Stimulated activated naive CD8-positive, alpha-beta T cell treated with anti-CD3 and anti-CD28 coated beads, Interleukin-15, amount 100 ng/mL, for 72 hours (primary cell): ENCODE measurements at regions not wholly inside any gene's neighbourhood (a gene's known extent, or its start where the extent isn't known, plus 50 kb on each side); places are given as distances from the start of the nearest gene placed in this dataset.
"Not testable (repeated sequence)": the region's sequence is repeated elsewhere in the genome, so short reads cannot be mapped to it uniquely, and the experiment has no call there.

ENCODE experiments used
- ATAC-seq: fragments of 150-1000 bp; cut with Tn5 transposase; 2 replicates; pipeline ENCODE4 v1.10.0; 2021; ENCODE audit warnings: mild to moderate bottlenecking, moderate library complexity
- DNase-seq, 2 donors: peaks; one replicate each; pipeline ENCODE4 v3.0.0; 2021 to 2022
- H3K27ac Mint-ChIP-seq, 2 donors: one replicate each; pipeline ENCODE4 v1.8.0; 2022; ENCODE audit warnings: mild to moderate bottlenecking in 2 of 2, mixed read lengths in 2 of 2, moderate library complexity in 2 of 2
- H3K27me3 Mint-ChIP-seq: one replicate; pipeline ENCODE4 v1.8.0; 2022; ENCODE audit warnings: mixed read lengths
- H3K4me1 Mint-ChIP-seq: one replicate; pipeline ENCODE4 v1.8.0; 2022; ENCODE audit warnings: mild to moderate bottlenecking, mixed read lengths
- H3K4me3 Mint-ChIP-seq, 2 donors: one replicate each; pipeline ENCODE4 v1.8.0; 2022; ENCODE audit warnings: mild to moderate bottlenecking in 2 of 2, mixed read lengths in 2 of 2, moderate library complexity in 1 of 2
- H3K9me3 Mint-ChIP-seq, 2 donors: one replicate each; pipeline ENCODE4 v1.8.0; 2022; ENCODE audit warnings: mixed read lengths in 2 of 2

DNA sequence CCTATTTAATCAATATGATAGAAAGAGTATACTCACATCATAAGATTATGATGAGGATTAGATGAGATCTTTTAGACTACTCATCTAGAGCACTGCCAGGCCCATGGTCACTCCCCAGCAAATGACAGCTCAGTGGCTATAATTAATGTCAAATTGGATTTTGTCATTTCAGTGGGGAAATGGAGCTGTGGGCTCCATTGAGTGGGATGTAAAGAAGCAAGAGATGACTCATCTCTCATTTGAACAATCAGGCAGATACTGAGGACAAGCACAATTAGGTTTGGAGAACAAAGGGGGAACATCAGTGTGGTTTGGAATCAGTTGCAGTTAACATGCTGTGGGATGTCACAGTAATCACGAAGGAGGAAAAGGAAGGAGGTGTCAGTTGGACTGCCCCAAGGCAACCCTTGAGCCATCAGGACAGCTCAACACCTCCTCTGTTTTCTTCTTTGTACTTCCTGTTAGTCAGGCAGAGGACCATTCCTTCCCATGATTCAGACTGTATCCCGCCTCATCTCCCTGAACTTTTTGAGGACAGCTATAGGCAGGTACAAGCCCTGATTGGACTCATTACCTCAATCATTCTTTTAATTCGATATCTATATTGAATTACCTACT lies 473.7 kb upstream of the ISX start:
- Mint-ChIP-seq H3K4me1 (no peaks in the 10 kb centered on the region), H3K27me3 (no peaks in the 10 kb centered on the region), H3K27ac (no peak overlapping the region), H3K9me3 (peaks cover 0 to 8% of the 10 kb centered on the region in 2 donors), H3K4me3 (no peak overlapping the region)
- ATAC-seq = no peak
- DNase-seq = no peak

DNA sequence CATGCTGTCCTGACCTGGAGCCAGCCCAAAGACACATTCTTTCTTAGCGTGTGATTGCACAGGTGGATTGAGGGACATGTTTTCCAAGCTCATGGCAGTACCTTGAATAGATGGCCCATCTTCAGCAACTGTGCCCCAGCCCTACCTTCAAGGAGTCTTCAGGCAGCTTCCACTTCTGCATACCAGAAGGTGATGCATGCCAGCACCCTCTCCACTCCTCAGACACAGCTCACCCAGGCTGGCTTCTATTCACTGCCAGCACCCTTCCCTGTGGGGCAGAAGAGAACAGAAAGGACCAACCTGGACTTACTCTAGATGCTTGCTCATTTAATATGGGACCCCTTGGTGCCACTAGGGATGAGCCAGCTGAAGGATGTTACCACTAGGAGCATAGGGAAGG lies 466.4 kb upstream of the ISX start:
- Mint-ChIP-seq H3K27me3 (no peaks in the 10 kb centered on the region), H3K27ac (no peak overlapping the region), H3K9me3 (peaks cover 0 to 8% of the 10 kb centered on the region in 2 donors), H3K4me3 (no peak overlapping the region), H3K4me1 (no peaks in the 10 kb centered on the region)
- DNase-seq (no peak), ATAC-seq (no peak)

DNA sequence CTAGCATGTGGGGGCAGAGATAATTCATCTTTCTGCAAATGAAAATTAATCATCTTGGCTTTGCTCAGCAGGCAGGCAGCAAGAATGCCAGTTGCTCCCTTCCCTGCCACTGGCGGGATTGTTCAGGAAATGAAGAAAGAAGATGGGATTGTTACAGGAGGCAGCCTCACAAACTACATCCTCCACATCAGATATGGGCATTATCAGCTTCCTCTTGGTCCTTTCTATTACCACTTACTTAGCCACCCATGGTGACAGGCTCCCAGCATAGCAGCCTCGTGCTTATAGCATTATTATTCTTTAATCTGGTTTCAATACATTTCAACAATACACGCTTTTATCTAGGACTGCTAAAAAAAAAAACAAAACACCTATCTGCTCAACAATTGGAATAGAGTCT lies 461.6 kb upstream of the ISX start:
- ATAC-seq (no peak), DNase-seq (no peak)
- no peak overlapping the region for H3K4me3 Mint-ChIP-seq
- H3K27ac Mint-ChIP-seq = no peak overlapping the region
- no peaks in the 10 kb centered on the region for H3K4me1 Mint-ChIP-seq
- H3K9me3 Mint-ChIP-seq = no peaks in the 10 kb centered on the region
- peaks cover 6% of the 10 kb centered on the region for H3K27me3 Mint-ChIP-seq

DNA sequence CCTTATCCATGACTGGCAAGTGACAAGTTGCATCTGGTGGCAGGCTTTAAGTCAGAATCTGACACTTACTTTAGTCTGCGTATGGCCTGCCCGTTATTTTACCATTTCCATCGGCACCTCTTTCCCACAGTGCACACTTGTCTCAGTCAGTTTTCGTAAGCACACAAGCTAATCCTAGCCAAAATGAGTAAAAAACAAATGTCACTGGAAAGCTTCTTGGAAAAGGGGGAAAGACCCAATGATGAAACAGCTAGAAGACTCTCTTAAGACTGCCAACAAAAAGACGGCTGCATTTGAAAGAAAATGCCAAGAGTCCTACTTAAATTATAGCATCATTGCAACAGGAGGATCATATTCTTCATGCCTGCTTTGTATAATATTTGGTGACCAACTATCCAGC lies 457.9 kb upstream of the ISX start:
- Mint-ChIP-seq H3K27me3 (peaks cover 6% of the 10 kb centered on the region), H3K4me1 (no peaks in the 10 kb centered on the region), H3K9me3 (no peaks in the 10 kb centered on the region), H3K27ac (no peak overlapping the region), H3K4me3 (no peak overlapping the region)
- DNase-seq = no peak
- ATAC-seq = no peak

DNA sequence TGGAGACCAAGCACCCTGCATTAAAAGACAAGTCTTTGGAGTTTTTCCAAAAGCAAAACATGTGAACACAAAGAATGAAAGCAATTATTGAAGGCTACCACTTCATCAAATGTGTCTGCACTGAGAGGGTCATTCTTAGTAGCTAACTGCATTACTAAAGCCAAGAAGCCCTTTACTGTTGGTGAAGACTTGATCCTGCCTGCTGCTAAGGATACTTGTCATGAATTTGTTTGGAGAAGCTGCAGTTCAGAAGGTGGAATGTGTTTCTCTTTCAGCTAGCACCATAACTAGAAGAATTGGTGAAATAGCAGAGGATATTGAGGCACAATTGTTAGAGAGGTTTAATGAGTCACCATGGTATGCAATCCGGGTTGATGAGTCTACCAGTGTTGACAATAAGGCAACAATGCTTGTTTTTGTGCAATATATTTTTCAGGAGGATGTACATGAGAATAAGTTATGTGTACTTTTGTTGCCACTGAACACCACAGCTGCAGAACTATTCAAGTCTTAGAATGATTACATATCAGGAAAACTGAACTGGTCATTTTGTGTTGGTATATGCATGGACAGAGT lies 457.3 kb upstream of the ISX start:
- DNase-seq (no peak), ATAC-seq (no peak)
- H3K4me3 Mint-ChIP-seq = no peak overlapping the region
- H3K27me3 Mint-ChIP-seq = peaks cover 6% of the 10 kb centered on the region
- H3K9me3 Mint-ChIP-seq = no peaks in the 10 kb centered on the region
- H3K4me1 Mint-ChIP-seq = no peaks in the 10 kb centered on the region
- no peak overlapping the region for H3K27ac Mint-ChIP-seq

DNA sequence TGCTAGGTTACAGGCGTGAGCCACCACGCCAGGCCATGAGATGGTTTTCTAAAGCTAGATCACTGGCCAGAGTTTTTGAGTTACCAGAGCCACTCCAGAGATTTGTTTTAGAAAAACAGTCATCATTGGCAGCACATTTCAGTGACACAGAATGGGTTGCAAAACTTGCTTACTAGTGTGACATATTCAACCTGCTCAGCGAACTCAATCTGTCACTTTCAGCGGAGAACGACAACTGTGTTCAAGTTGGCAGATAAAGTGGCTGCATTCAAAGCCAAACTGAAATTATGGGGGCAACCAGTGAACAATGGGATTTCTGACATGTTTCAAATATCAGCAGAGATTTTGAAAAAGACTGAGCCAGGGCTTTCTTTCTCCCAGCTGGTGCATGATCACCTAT lies 456.3 kb upstream of the ISX start:
- Mint-ChIP-seq H3K4me3 (no peak overlapping the region), H3K9me3 (no peaks in the 10 kb centered on the region), H3K4me1 (no peaks in the 10 kb centered on the region), H3K27me3 (peaks cover 6% of the 10 kb centered on the region), H3K27ac (no peak overlapping the region)
- no peak for ATAC-seq
- DNase-seq = no peak

DNA sequence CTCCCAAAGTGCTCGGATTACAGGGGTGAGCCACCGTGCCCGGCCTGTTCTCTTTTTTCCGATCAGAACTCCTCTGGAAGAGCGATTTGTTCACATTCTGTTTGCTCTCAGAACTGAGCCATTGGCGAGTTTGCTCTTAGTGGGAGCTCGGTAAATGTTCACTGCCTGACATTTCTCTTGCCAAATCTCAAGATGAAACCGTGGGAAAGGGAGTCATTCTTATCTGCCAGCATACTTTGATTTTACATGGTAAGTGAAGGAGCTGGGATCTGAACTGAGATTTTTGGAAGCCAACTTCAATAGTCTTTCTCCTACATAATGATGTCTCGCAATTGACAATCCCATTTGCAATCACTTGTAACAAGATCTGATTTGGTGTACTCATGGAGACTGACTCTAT lies 445.8 kb upstream of the ISX start:
- H3K4me3 Mint-ChIP-seq = no peak overlapping the region
- no peaks in the 10 kb centered on the region for H3K27me3 Mint-ChIP-seq
- DNase-seq = no peak
- no peak overlapping the region for H3K27ac Mint-ChIP-seq
- ATAC-seq = no peak
- H3K4me1 Mint-ChIP-seq = no peaks in the 10 kb centered on the region
- H3K9me3 Mint-ChIP-seq = no peaks in the 10 kb centered on the region

DNA sequence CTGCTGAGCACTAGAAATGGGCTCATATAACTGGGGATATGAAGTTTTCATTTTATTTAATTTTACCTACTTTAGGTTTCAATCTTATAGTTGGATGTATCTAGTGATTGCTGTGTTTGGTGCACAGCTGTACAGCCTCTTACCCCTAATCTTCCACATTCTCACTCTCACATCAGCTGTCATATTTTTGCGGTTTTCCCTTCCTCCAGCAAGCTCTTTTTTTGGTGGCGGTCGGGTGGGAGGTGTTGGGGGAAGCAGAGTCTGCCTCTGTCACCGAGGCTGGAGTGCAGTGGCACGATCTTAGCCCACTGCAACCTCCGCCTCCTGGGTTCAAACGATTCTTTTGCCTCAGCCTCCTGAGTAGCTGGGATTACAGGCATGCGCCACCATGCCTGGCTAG lies 445.1 kb upstream of the ISX start:
- DNase-seq = no peak
- no peaks in the 10 kb centered on the region for H3K27me3 Mint-ChIP-seq
- ATAC-seq = no peak
- no peaks in the 10 kb centered on the region for H3K9me3 Mint-ChIP-seq
- no peak overlapping the region for H3K27ac Mint-ChIP-seq
- no peak overlapping the region for H3K4me3 Mint-ChIP-seq
- H3K4me1 Mint-ChIP-seq = no peaks in the 10 kb centered on the region

DNA sequence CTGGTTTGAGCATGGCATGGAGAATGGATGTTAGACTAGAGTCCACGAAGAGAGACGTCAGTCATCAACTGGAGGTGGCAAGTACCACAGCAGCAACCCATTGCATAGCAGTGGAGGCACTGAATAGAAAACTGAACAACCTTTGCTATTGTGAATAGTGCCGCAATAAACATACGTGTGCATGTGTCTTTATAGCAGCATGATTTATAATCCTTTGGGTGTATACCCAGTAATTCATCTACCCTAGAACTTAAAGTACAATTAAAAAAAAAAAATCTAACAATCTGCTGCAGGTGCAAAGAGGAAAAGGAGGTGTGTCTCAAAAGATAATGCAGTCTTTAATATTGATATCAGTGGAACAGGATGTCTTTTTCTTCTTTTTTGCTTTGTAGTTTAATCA lies 443.4 kb upstream of the ISX start:
- Mint-ChIP-seq H3K4me3 (no peak overlapping the region), H3K27me3 (no peaks in the 10 kb centered on the region), H3K9me3 (no peaks in the 10 kb centered on the region), H3K27ac (no peak overlapping the region), H3K4me1 (no peaks in the 10 kb centered on the region)
- no peak for DNase-seq
- ATAC-seq = no peak

DNA sequence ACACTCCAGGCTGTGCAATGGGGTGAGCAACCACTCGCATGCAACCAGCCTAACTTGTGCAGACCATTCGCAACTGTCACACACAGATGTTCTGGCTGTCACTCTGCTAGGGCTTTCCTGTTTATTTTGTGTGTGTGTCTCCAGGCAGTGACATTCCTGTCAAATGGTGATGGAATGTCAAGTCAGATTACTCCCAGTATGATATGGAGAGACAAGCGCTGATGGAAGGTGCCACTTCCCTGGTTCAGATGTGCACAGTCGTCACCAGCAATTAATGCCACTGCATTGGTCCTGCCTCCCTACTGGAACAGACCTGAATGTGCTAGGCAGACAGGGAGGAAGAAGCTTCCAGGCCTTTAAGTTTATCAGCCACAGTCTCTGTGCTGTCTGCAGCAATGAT lies 442.4 kb upstream of the ISX start:
- no peaks in the 10 kb centered on the region for H3K4me1 Mint-ChIP-seq
- ATAC-seq (no peak), DNase-seq (no peak)
- no peaks in the 10 kb centered on the region for H3K9me3 Mint-ChIP-seq
- H3K27me3 Mint-ChIP-seq = no peaks in the 10 kb centered on the region
- no peak overlapping the region for H3K27ac Mint-ChIP-seq
- H3K4me3 Mint-ChIP-seq = no peak overlapping the region

DNA sequence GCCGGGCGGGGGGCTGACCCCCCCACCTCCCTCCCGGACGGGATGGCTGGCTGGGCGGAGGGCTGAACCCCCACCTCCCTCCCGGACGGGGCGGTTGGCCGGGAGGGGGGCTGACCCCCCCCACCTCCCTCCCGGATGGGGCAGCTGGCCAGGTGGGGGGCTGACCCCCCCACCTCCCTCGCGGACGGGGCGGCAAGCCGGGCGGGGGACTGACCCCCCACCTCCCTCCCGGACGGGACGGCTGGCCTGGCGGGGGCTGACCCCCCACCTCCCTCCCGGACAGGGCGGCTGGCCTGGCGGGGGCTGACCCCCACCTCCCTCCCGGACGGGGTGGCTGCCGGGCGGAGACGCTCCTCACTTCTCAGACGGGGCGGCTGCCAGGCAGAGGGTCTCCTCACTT lies 440.1 kb upstream of the ISX start:
- H3K27me3 Mint-ChIP-seq, H3K4me1 Mint-ChIP-seq, H3K4me3 Mint-ChIP-seq, H3K9me3 Mint-ChIP-seq, H3K27ac Mint-ChIP-seq, DNase-seq, ATAC-seq: not testable (repeated sequence)

DNA sequence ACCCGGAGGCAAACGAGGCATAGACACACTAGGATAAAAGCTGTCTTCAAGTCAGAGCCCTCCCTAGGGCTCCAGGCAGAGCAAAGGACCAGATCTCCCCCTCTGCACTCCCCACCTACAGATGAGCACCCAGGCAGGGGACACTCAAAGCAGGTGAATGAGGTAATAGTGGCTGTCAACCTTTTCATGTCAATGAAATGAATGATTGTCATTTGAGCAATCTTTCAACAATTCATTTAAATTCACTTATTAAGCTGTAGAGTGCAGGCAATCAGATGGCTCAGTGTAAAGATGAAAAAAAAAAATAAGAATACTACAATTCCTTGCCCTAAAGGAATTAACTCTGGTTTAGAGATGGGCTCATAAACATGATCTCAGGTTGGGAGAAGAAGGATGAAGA lies 427.8 kb upstream of the ISX start:
- Mint-ChIP-seq H3K4me1 (no peaks in the 10 kb centered on the region), H3K27ac (no peak overlapping the region), H3K4me3 (no peak overlapping the region), H3K27me3 (no peaks in the 10 kb centered on the region), H3K9me3 (no peaks in the 10 kb centered on the region)
- ATAC-seq (no peak), DNase-seq (no peak)

DNA sequence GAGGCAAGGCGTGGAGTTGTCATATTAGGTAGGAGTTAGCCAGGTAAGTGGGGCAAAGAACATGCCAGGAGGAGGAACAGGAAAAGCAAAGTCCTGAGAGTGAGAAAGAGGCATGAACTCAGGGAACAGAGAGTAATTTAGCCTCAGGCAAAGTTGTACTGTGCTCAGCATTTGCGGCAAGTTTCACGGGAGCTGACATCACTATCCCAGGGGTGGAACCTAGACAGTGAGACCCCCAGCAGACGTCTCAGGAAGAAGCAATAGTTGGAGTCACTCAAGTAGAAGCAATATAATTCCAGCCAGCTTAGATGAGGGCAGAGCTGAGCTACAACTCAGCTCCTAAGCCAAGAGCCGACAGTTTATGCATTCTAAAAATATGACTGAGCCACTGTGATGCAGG lies 426.0 kb upstream of the ISX start:
- no peak for ATAC-seq
- no peak overlapping the region for H3K4me3 Mint-ChIP-seq
- no peaks in the 10 kb centered on the region for H3K27me3 Mint-ChIP-seq
- no peak overlapping the region for H3K27ac Mint-ChIP-seq
- DNase-seq = no peak
- no peaks in the 10 kb centered on the region for H3K4me1 Mint-ChIP-seq
- no peaks in the 10 kb centered on the region for H3K9me3 Mint-ChIP-seq

DNA sequence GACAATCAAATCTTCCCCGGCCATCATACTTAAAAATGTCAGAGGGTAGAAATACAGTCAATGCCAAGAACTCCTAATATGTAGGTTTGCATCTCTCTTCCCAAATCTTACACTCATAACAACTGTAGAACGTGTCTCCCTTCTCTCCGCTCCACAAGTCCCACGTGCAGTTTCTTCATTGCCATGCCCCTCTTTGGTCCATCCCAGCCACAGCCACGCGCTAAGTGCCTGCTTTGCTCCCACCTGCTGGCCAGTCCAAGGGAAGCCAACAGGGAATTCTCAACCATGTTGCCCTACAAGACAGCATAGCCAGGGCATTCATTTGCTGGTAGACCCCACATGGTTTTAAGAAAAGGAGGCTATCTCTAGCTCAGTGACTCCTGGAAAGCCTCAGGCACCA lies 420.6 kb upstream of the ISX start:
- Mint-ChIP-seq H3K4me1 (no peaks in the 10 kb centered on the region), H3K9me3 (no peaks in the 10 kb centered on the region), H3K4me3 (no peak overlapping the region), H3K27ac (no peak overlapping the region), H3K27me3 (no peaks in the 10 kb centered on the region)
- ATAC-seq (no peak), DNase-seq (no peak)

DNA sequence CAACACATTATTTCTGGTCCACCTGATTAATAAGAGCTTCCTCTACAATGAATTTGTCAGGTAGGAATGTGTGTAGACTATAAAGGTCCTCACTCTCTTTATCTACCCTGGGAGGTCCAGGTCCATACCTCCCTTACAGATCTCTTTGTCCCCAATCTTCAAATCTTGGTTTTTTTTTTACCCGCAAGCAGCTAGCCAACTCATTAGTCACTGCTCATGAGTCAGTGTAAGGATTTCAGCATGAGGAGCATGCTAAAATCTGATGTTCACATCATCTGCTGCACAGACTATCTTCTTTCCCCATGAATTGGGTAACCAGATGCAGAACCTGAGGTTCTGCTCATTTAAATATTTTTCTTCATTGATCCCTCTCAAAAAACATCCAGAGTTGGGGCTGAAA lies 397.0 kb upstream of the ISX start:
- Mint-ChIP-seq H3K27ac (no peak overlapping the region), H3K4me1 (no peaks in the 10 kb centered on the region), H3K9me3 (peaks cover 4 to 5% of the 10 kb centered on the region in 2 donors), H3K4me3 (no peak overlapping the region), H3K27me3 (no peaks in the 10 kb centered on the region)
- DNase-seq = no peak
- no peak for ATAC-seq

DNA sequence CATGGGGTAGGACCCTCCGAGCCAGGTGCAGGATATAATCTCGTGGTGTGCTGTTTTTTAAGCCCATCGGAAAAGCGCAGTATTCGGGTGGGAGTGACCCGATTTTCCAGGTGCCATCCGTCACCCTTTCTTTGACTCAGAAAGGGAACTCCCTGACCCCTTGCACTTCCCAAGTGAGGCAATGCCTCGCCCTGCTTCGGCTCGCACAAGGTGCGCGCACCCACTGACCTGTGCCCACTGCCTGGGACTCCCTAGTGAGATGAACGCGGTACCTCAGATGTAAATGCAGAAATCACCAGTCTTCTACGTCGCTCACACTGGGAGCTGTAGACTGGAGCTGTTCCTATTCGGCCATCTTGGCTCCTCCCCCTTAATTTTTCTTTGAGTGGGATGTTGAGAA lies 382.9 kb upstream of the ISX start:
- ATAC-seq, H3K9me3 Mint-ChIP-seq, DNase-seq, H3K27ac Mint-ChIP-seq, H3K27me3 Mint-ChIP-seq, H3K4me3 Mint-ChIP-seq, H3K4me1 Mint-ChIP-seq: not testable (repeated sequence)

DNA sequence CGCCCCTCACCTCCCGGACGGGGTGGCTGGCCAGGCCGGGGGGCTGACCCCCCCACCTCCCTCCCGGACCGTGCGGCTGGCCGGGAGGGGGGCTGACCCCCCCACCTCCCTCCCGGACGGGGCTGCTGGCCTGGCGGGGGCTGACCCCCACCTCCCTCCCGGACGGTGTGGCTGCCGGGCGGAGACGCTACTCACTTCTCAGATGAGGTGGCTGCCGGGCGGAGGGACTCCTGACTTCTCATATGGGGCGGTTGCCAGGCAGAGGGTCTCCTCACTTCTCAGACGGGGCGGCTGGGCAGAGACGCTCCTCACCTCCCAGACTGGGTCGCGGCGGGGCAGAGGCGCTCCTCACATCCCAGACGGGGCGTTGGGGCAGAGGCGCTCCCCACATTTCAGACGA lies 381.7 kb upstream of the ISX start:
- ATAC-seq = not testable (repeated sequence)

More for the DNA sequence above, 381.7 kb upstream of the ISX start:
- H3K9me3 Mint-ChIP-seq, H3K4me3 Mint-ChIP-seq, DNase-seq, H3K27me3 Mint-ChIP-seq, H3K27ac Mint-ChIP-seq, H3K4me1 Mint-ChIP-seq: not testable (repeated sequence)
